ENCODE measurements at regions not wholly inside any gene's neighbourhood (a gene's known extent, or its start where the extent isn't known, plus 50 kb on each side); places are given as distances from the start of the nearest gene placed in this dataset.

GRCh38 chr13:63684822-63685221, 2269.2 kb upstream of the PCDH20 start:
- DNase-seq (ENCODE audit: low spot score) (no peak), ATAC-seq (ENCODE audit: low FRiP score) (no peak)
- TF ChIP-seq CTCF (IDR thresholded peaks at IDR 0.05) = no peak

- no peak for DNase-seq (ENCODE audit: low spot score)
- ATAC-seq (ENCODE audit: low FRiP score) = no peak
- no peak for TF ChIP-seq CTCF (IDR thresholded peaks at IDR 0.05)
Observed at GRCh38 chr13:63680704-63681103, 2265.1 kb upstream of the PCDH20 start.

DNA sequence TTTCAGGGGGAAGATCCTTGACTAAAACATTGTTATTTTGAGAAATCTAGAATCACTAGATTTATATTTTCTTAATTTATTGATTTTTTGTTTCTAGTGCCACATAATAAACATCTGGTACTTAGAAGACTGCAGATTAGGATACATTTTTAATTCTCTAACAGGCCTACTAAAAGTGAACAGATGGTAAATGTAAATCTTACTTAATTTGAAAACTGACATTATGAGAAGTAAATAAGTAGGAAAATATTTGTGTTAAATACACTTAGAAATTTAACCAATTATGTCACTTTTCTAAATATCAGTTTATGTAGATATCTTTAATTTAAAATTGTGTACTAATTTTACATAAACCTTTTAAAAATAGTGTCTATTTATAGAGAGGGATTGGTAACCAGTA, 2255.6 kb upstream of the PCDH20 start:
- TF ChIP-seq CTCF (IDR thresholded peaks at IDR 0.05) = no peak
- DNase-seq (ENCODE audit: low spot score) (no peak), ATAC-seq (ENCODE audit: low FRiP score) (no peak)

GRCh38 chr13:63651394-63651793, 2235.7 kb upstream of the PCDH20 start:
- DNase-seq (ENCODE audit: low spot score) = no peak
- TF ChIP-seq CTCF (IDR thresholded peaks at IDR 0.05) = no peak
- ATAC-seq (ENCODE audit: low FRiP score) = no peak

DNA sequence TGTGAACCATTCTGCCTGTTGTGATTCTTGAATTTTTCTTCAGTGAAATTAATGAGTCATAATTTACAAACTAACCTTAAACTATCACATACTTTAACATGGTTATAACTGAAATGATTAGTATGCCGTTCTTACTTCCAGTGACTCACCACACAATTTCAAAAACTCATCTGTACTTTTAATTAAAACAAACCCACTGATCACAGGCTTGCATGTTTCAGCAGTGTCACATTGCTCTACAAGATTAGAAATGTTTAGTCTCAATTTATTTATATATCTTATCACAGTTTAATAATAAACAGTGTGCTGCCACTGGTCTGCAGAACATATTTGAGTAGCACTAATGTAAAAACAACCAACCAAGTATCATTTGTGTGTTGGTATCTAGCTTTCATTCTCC, 2227.9 kb upstream of the PCDH20 start:
- ATAC-seq (ENCODE audit: low FRiP score) = no peak
- TF ChIP-seq CTCF (IDR thresholded peaks at IDR 0.05) = no peak
- DNase-seq (ENCODE audit: low spot score) = no peak

GRCh38 chr13:63636316-63636993, 2220.8 kb upstream of the PCDH20 start:
- TF ChIP-seq CTCF (IDR thresholded peaks at IDR 0.05) = no peak
- no peak for DNase-seq (ENCODE audit: low spot score)
- ATAC-seq (ENCODE audit: low FRiP score) = no peak

DNA sequence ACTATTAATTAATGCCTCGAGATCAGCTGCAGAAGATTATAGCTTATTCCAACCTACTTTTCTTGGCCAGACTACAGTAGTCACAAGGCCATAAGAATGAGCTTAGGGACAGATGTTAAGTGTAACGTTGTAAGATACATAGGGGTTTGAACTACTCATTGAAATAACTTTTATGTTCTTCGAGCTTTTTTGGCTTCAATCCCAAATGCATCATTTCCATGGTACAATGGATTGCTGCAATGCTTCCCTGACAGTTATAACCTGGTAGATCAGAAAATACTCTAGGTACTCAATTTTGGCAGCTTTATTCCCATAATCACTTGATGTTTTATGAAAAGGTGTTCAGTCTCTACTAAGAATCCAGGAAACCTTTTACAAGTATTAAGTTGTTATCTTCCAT, 2216.7 kb upstream of the PCDH20 start:
- DNase-seq (ENCODE audit: low spot score) (no peak), ATAC-seq (ENCODE audit: low FRiP score) (no peak)
- TF ChIP-seq CTCF (IDR thresholded peaks at IDR 0.05) = no peak

All from omental fat pad (tissue), 3 donors.